ENCODE measurements at regions not wholly inside any gene's neighbourhood (a gene's known extent, or its start where the extent isn't known, plus 50 kb on each side); places are given as distances from the start of the nearest gene placed in this dataset.
A peak's percentile ranks its signal among the peaks of the same experiment; 100 is the strongest.

GRCh38 chr2:207469943-207470729 is 59.6 kb upstream of the CREB1 start (continued):
- TF ChIP-seq CTCF (conservative IDR thresholded peaks at IDR 0.05; ENCODE audit: low read depth, low read length) = no peak

GRCh38 chr2:207471261-207471660 is 58.5 kb upstream of the CREB1 start:
- Histone ChIP-seq H3K36me3 (ENCODE audit: control insufficient read depth, insufficient read depth, low read length) (no peaks in the 10 kb centered on the region), H4K20me1 (ENCODE audit: insufficient read depth, low read length) (no peaks in the 10 kb centered on the region), H3K4me2 (ENCODE audit: low read depth, low read length) (no peak overlapping the region), H3K9ac (ENCODE audit: low read depth, low read length) (no peak overlapping the region), H3K9me1 (ENCODE audit: insufficient read depth, low read length) (peaks cover 6% of the 10 kb centered on the region; the same call in 1 of the 2 replicates), H4K8ac (ENCODE audit: low read depth in 2 of 2, low read length in 2 of 2) (peak overlapping the region in 1 of 2 experiments; percentile 4; a peak in 2 of 4 replicates), H3K79me1 (ENCODE audit: low read depth in 1 of 2, low read length in 2 of 2) (peaks cover 0 to 13% of the 10 kb centered on the region in 2 experiments; a peak in 1 of 4 replicates), H2AK9ac (replicated peaks; ENCODE audit: low read depth, low read length, poor library complexity) (no peak overlapping the region), H3K14ac (replicated peaks; ENCODE audit: low read depth, low read length) (peak overlapping the region; percentile 10; the same call in 1 of the 2 replicates), H2BK20ac (ENCODE audit: low read depth, low read length) (peak overlapping the region; percentile 63; the same call in 1 of the 2 replicates), H3K56ac (ENCODE audit: extremely low read depth, insufficient read depth, low read length) (no peak overlapping the region), H3K27ac (ENCODE audit: insufficient read depth, low read length) (no peak overlapping the region), H2BK120ac (ENCODE audit: low read depth, low read length) (peak overlapping the region; percentile 41), H2AK5ac (ENCODE audit: low read depth, low read length) (peak overlapping the region; percentile 36), H2BK15ac (ENCODE audit: low read depth, low read length) (peak overlapping the region; percentile 35; the same call in 2 of the 3 replicates), H3K27me3 (ENCODE audit: control insufficient read depth, insufficient read depth, low read length) (no peaks in the 10 kb centered on the region), H4K5ac (ENCODE audit: low read depth, low read length) (peak overlapping the region; percentile 9; the same call in 1 of the 2 replicates), H3K4ac (ENCODE audit: low read depth, low read length) (peak overlapping the region; percentile 51), H3K4me1 (ENCODE audit: control insufficient read depth, insufficient read depth, low read length) (peaks cover 14% of the 10 kb centered on the region), H3K4me3 (ENCODE audit: insufficient read depth, low read depth, low read length) (no peak overlapping the region), H2BK5ac (ENCODE audit: low read depth, low read length, poor library complexity, severe bottlenecking) (no peak overlapping the region), H3K9me3 (ENCODE audit: control insufficient read depth, insufficient read depth, low read length) (no peaks in the 10 kb centered on the region), H3K23ac (ENCODE audit: low read depth, low read length) (no peak overlapping the region), H3K18ac (ENCODE audit: low read depth, low read length) (peak overlapping the region; percentile 54; the same call in 1 of the 2 replicates), H4K91ac (ENCODE audit: insufficient read depth, low read depth, low read length) (peak overlapping the region; percentile 3; the same call in 1 of the 2 replicates), H2AFZ (replicated peaks; ENCODE audit: low read length, poor library complexity) (no peak overlapping the region)
- WGBS, 2 experiments (ENCODE audit: extremely low coverage in 2 of 2, insufficient read length in 1 of 2) = no CpG with 5 or more reads among the region's 4 CpGs
- dilution Hi-C loops (cut with HindIII; ENCODE audit: low sequenced_read_pairs, unreplicated experiment) = no loop called here
- DNase-seq (no peak), ATAC-seq (ENCODE audit: low read depth) (no peak)
- CTCF ChIA-PET = interaction anchor here (0.5 to 0.7 kb wide), 2 partner anchors 141 to 345 kb away, joined by 3 to 5 read pairs; no protein-coding TSS in a partner anchor
- TF ChIP-seq NFE2L2 (IDR thresholded peaks at IDR 0.05; ENCODE audit: low read depth, low read length) = no peak
- TF ChIP-seq RCOR1 (IDR thresholded peaks at IDR 0.05; ENCODE audit: insufficient replicate concordance, low read length) = no peak
- TF ChIP-seq FOS (IDR thresholded peaks at IDR 0.05; ENCODE audit: low read depth, low read length) = no peak
- TF ChIP-seq RFX5 (IDR thresholded peaks at IDR 0.05; ENCODE audit: low read depth, low read length) = no peak
- no peak for TF ChIP-seq POLR2A (IDR thresholded peaks at IDR 0.05; ENCODE audit: low read depth, low read length)
- no peak for TF ChIP-seq ELK1 (IDR thresholded peaks at IDR 0.05; ENCODE audit: borderline replicate concordance, low read depth, low read length)
- no peak for TF ChIP-seq MAZ (IDR thresholded peaks at IDR 0.05; ENCODE audit: borderline replicate concordance, low read depth, low read length)
- no peak for TF ChIP-seq CHD1 (IDR thresholded peaks at IDR 0.05; ENCODE audit: low read depth, low read length)
- TF ChIP-seq MXI1 (IDR thresholded peaks at IDR 0.05; ENCODE audit: borderline replicate concordance, low read depth, low read length) = no peak
- TF ChIP-seq SMC3 (IDR thresholded peaks at IDR 0.05; ENCODE audit: low read depth, low read length) = no peak
- TF ChIP-seq MAFK (IDR thresholded peaks at IDR 0.05; ENCODE audit: low read depth, low read length) = no peak
- no TSS peak for BruUV-seq (replicated peaks)
- in situ Hi-C loops (cut with MboI; ENCODE audit: low sequenced_read_pairs) = loop anchor here (5.0 to 10.0 kb wide), 4 partner anchors 309 to 776 kb away; no protein-coding TSS in a partner anchor
- intact Hi-C loops (cut with micrococcal nuclease) = loop anchor here (5.0 kb wide), 2 partner anchors 349 to 399 kb away; no protein-coding TSS in a partner anchor
- POLR2A ChIA-PET (ENCODE audit: unreplicated experiment) = no interaction called here

All from IMR-90 (cell line).